Caco-2 (cell line): ENCODE measurements at regions not wholly inside any gene's neighbourhood (a gene's known extent, or its start where the extent isn't known, plus 50 kb on each side); places are given as distances from the start of the nearest gene placed in this dataset.

Source experiments
- BruUV-seq: library from RNA; stranded (reverse); fragments of 400-500 nt; replicated peaks from 2 replicates; lab custom pipeline; 2021; lab: Mats Ljungman, UMichigan
- CTCF ChIA-PET: fragments of 300-600 bp; sonication (Branson Sonifier 250); formaldehyde crosslinking; loops from one replicate; lab custom pipeline; 2022; ENCODE audit warnings: antibody characterized with exemption; lab: Charles Lee
- POLR2A ChIA-PET: fragments of 300-600 bp; sonication (Branson Sonifier 250); formaldehyde crosslinking; loops from one replicate; lab custom pipeline; 2022; ENCODE audit warnings: antibody characterized with exemption; lab: Charles Lee
- DNase-seq, 2 experiments: peaks; one replicate each; pipeline versions ENCODE4 v3.0.0 to v3.0.0-alpha.2; 2020 to 2022
- H3K27me3 ChIP-seq: replicated peaks from 2 replicates; pipeline ENCODE4 v1.6.0; 2011; ENCODE audit warnings: low read length; ENCODE audit not compliant: control insufficient read depth, insufficient read depth
- H3K36me3 ChIP-seq: 2 replicates; pipeline ENCODE4 v1.5.1; 2011; ENCODE audit warnings: low read length; ENCODE audit not compliant: control insufficient read depth, insufficient read depth
- H3K4me1 ChIP-seq: fragments of 250-450 bp; sonication (Bioruptor Pico); 2 replicates; pipeline ENCODE4 v1.5.1; 2020; ENCODE audit warnings: mild to moderate bottlenecking
- H3K4me3 ChIP-seq: 2 replicates; pipeline ENCODE4 v1.5.1; 2011; ENCODE audit warnings: low read depth, mild to moderate bottlenecking, control low read depth, low read length
- H3K9me3 ChIP-seq: fragments of 250-450 bp; sonication (Bioruptor Pico); 2 replicates; pipeline ENCODE4 v1.5.1; 2020; ENCODE audit warnings: mild to moderate bottlenecking, moderate library complexity
- H3K27ac Mint-ChIP-seq: one replicate; pipeline ENCODE4 v1.8.0; 2022; ENCODE audit warnings: mixed read lengths; ENCODE audit not compliant: unreplicated experiment
- H3K27me3 Mint-ChIP-seq: one replicate; pipeline ENCODE4 v1.8.0; 2022; ENCODE audit warnings: mixed read lengths; ENCODE audit not compliant: insufficient read depth, unreplicated experiment
- H3K36me3 Mint-ChIP-seq: one replicate; pipeline ENCODE4 v1.8.0; 2022; ENCODE audit warnings: mild to moderate bottlenecking, mixed read lengths; ENCODE audit not compliant: insufficient read depth, unreplicated experiment
- H3K4me1 Mint-ChIP-seq: one replicate; pipeline ENCODE4 v1.8.0; 2022; ENCODE audit warnings: low read depth, mixed read lengths; ENCODE audit not compliant: unreplicated experiment
- H3K4me3 Mint-ChIP-seq: one replicate; pipeline ENCODE4 v1.8.0; 2022; ENCODE audit warnings: mild to moderate bottlenecking, moderate library complexity, mixed read lengths; ENCODE audit not compliant: unreplicated experiment
- H3K9me3 Mint-ChIP-seq: one replicate; pipeline ENCODE4 v1.8.0; 2022; ENCODE audit warnings: mixed read lengths; ENCODE audit not compliant: unreplicated experiment
- intact Hi-C: fragments of 100-400 bp; cut with micrococcal nuclease; formaldehyde crosslinking; loops from one replicate; pipeline ENCODE4 v1.10.0; 2022; ENCODE audit not compliant: unreplicated experiment
- TF ChIP-seq, protein P1 (sequence below), 2 experiments: fragments of 200-600 bp in 1 of 2; IDR thresholded peaks; 1 replicate in 1 of 2; 2 replicates in 1 of 2; pipeline versions ENCODE4 v1.5.1 to v1.8.0; 2011 to 2022; ENCODE audit warnings: antibody characterized with exemption in 1 of 2, control low read depth in 1 of 2, inconsistent platforms in 1 of 2, low read depth in 1 of 2, low read length in 1 of 2, mild to moderate bottlenecking in 1 of 2, moderate library complexity in 1 of 2; ENCODE audit not compliant: insufficient read depth in 1 of 2, severe bottlenecking in 1 of 2, unreplicated experiment in 1 of 2

DNA sequence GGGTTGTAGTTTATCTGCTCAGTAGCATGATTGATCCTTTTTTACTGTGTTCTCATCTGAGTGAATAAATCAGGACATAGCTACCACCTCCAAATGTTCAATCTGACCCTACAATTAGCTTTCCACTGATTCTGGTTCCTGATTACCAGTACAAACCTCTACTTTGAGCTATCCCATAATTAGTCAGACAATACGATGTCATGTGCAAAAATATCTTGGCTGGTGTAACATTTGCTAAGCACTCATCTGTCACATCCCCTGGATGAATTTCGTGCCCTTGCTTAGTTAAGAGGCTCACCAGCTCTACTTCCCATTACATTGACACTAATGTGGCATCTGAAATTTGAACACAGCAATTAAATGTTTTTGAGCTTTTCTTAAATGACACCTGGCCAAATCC is 1101.0 kb upstream of the PCDH7 start:
- H3K4me3 Mint-ChIP-seq: no peak overlapping the region
- intact Hi-C loops: no loop called here
- Histone ChIP-seq H3K4me3 (no peak overlapping the region), H3K36me3 (no peaks in the 10 kb centered on the region), H3K9me3 (no peaks in the 10 kb centered on the region), H3K27me3 (no peaks in the 10 kb centered on the region), H3K4me1 (no peaks in the 10 kb centered on the region)
- ChIA-PET POLR2A (no interaction called here), CTCF (no interaction called here)
- H3K27me3 Mint-ChIP-seq: no peaks in the 10 kb centered on the region
- TF ChIP-seq, protein P1, sequence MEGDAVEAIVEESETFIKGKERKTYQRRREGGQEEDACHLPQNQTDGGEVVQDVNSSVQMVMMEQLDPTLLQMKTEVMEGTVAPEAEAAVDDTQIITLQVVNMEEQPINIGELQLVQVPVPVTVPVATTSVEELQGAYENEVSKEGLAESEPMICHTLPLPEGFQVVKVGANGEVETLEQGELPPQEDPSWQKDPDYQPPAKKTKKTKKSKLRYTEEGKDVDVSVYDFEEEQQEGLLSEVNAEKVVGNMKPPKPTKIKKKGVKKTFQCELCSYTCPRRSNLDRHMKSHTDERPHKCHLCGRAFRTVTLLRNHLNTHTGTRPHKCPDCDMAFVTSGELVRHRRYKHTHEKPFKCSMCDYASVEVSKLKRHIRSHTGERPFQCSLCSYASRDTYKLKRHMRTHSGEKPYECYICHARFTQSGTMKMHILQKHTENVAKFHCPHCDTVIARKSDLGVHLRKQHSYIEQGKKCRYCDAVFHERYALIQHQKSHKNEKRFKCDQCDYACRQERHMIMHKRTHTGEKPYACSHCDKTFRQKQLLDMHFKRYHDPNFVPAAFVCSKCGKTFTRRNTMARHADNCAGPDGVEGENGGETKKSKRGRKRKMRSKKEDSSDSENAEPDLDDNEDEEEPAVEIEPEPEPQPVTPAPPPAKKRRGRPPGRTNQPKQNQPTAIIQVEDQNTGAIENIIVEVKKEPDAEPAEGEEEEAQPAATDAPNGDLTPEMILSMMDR (IDR thresholded peaks at IDR 0.05; ENCODE audit: insufficient read depth in 1 of 2, low read depth in 1 of 2, low read length in 1 of 2, severe bottlenecking in 1 of 2, unreplicated experiment in 1 of 2): no peak
- no peaks in the 10 kb centered on the region for H3K9me3 Mint-ChIP-seq
- H3K27ac Mint-ChIP-seq: no peak overlapping the region
- H3K36me3 Mint-ChIP-seq: no peaks in the 10 kb centered on the region
- DNase-seq: no peak
- H3K4me1 Mint-ChIP-seq: no peaks in the 10 kb centered on the region
- no TSS peak for BruUV-seq

DNA sequence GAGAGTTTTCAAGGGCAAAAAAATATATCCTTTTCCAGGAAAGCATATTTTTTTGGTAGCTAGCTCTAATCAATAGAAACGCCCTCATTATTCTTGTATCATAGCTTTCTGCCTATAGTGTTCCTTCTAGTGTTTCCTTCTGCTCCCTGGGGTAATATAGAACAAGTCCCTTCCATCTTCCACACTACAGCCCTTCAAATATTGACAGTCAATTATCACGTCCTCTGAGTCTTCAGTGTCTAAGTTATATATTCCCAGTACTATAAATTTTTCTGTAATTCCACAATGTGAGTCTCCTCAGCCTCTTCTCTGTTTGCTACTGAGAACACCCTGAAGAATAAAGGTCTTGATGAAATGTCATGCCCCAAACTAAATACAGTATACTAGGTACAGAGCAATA is 1088.0 kb upstream of the PCDH7 start:
- no peaks in the 10 kb centered on the region for H3K4me1 ChIP-seq
- H3K4me3 ChIP-seq: no peak overlapping the region
- Mint-ChIP-seq H3K4me3 (no peak overlapping the region), H3K4me1 (no peaks in the 10 kb centered on the region), H3K27me3 (no peaks in the 10 kb centered on the region), H3K27ac (no peak overlapping the region), H3K36me3 (no peaks in the 10 kb centered on the region), H3K9me3 (no peaks in the 10 kb centered on the region)
- POLR2A ChIA-PET: no interaction called here
- intact Hi-C loops: no loop called here
- H3K9me3 ChIP-seq: no peaks in the 10 kb centered on the region
- TF ChIP-seq, protein P1 (IDR thresholded peaks at IDR 0.05; ENCODE audit: insufficient read depth in 1 of 2, low read depth in 1 of 2, low read length in 1 of 2, severe bottlenecking in 1 of 2, unreplicated experiment in 1 of 2): no peak
- no peaks in the 10 kb centered on the region for H3K36me3 ChIP-seq
- CTCF ChIA-PET: no interaction called here
- BruUV-seq: no TSS peak
- DNase-seq: no peak
- no peaks in the 10 kb centered on the region for H3K27me3 ChIP-seq

DNA sequence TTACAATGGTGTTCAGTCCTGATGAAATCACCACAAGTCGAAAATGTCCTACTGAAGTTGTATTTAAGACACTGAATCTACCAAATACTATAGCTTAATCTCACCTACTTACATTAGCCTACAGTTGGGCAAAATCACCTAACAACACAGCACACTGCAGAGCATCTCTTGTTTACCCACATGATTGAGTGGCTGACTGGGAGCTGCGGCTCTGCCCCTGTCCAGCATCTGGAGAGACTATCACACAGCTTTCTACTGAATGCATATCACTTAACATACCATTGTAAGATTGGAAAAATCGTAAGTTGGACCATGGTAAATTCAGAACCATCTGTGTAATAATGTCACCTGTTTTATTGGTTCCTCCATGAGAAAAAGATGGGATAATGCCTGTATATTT is 1083.2 kb upstream of the PCDH7 start:
- POLR2A ChIA-PET: no interaction called here

More for the DNA sequence above, 1083.2 kb upstream of the PCDH7 start:
- no peaks in the 10 kb centered on the region for H3K4me1 ChIP-seq
- no peak for DNase-seq
- no peaks in the 10 kb centered on the region for H3K27me3 ChIP-seq
- no peaks in the 10 kb centered on the region for H3K9me3 Mint-ChIP-seq
- no peak overlapping the region for H3K4me3 ChIP-seq
- no peak overlapping the region for H3K27ac Mint-ChIP-seq
- no peak overlapping the region for H3K4me3 Mint-ChIP-seq
- TF ChIP-seq, protein P1 (IDR thresholded peaks at IDR 0.05; ENCODE audit: insufficient read depth in 1 of 2, low read depth in 1 of 2, low read length in 1 of 2, severe bottlenecking in 1 of 2, unreplicated experiment in 1 of 2): no peak
- intact Hi-C loops: no loop called here
- no peaks in the 10 kb centered on the region for H3K36me3 ChIP-seq
- H3K36me3 Mint-ChIP-seq: no peaks in the 10 kb centered on the region
- H3K4me1 Mint-ChIP-seq: no peaks in the 10 kb centered on the region
- BruUV-seq: no TSS peak
- no peaks in the 10 kb centered on the region for H3K27me3 Mint-ChIP-seq
- H3K9me3 ChIP-seq: no peaks in the 10 kb centered on the region
- CTCF ChIA-PET: no interaction called here
